Spleen (tissue), 11 donors: ENCODE measurements at regions not wholly inside any gene's neighbourhood (a gene's known extent, or its start where the extent isn't known, plus 50 kb on each side); places are given as distances from the start of the nearest gene placed in this dataset.

Experiments
- DNase-seq: peaks from one replicate; pipeline ENCODE4 v3.0.0-alpha.2; 2020
- H3K27ac ChIP-seq, 8 donors: fragments of 200-600 bp; sonication (generic) in 7 of 8; 1 replicate in 4 of 8; 2 replicates in 4 of 8; pipeline versions ENCODE4 v1.5.0 to v1.8.0; 2016 to 2021; ENCODE audit warnings: inconsistent platforms in 4 of 8, mild to moderate bottlenecking in 4 of 8, moderate library complexity in 1 of 8
- H3K27me3 ChIP-seq, 7 donors: fragments of 200-600 bp; sonication (generic) in 6 of 7; replicated peaks in 1 of 7; 1 replicate in 4 of 7; 2 replicates in 3 of 7; pipeline versions ENCODE4 v1.5.0 to v1.8.0; 2016 to 2021; ENCODE audit warnings: inconsistent platforms in 3 of 7, mild to moderate bottlenecking in 1 of 7
- H3K36me3 ChIP-seq, 6 donors: fragments of 200-600 bp; sonication (generic) in 5 of 6; 1 replicate in 4 of 6; 2 replicates in 2 of 6; pipeline versions ENCODE4 v1.5.0 to v1.8.0; 2016 to 2021; ENCODE audit warnings: inconsistent platforms in 2 of 6
- H3K4me1 ChIP-seq, 6 donors: fragments of 200-600 bp; sonication (generic) in 5 of 6; 1 replicate in 3 of 6; 2 replicates in 3 of 6; pipeline versions ENCODE4 v1.5.0 to v1.8.0; 2016 to 2021; ENCODE audit warnings: inconsistent platforms in 3 of 6
- H3K4me3 ChIP-seq, 8 donors: fragments of 200-600 bp; sonication (generic) in 7 of 8; 1 replicate in 4 of 8; 2 replicates in 4 of 8; pipeline versions ENCODE4 v1.5.0 to v1.8.0; 2016 to 2021; ENCODE audit warnings: inconsistent platforms in 4 of 8, mild to moderate bottlenecking in 4 of 8, moderate library complexity in 2 of 8
- H3K9me3 ChIP-seq, 8 donors: fragments of 200-600 bp; sonication (generic) in 7 of 8; 1 replicate in 4 of 8; 2 replicates in 4 of 8; pipeline versions ENCODE4 v1.5.0 to v1.8.0; 2016 to 2021; ENCODE audit warnings: inconsistent platforms in 4 of 8
- CTCF ChIP-seq, 11 experiments: fragments of 200-600 bp in 7 of 11; fragments of 450-650 bp in 4 of 11; sonication (generic) in 4 of 11; IDR thresholded peaks in 8 of 11; conservative IDR thresholded peaks in 3 of 11; 1 replicate in 7 of 11; 2 replicates in 4 of 11; pipeline versions ENCODE4 v1.4.0 to v1.8.0; 2016 to 2021; ENCODE audit warnings: antibody characterized with exemption in 11 of 11, inconsistent platforms in 4 of 11, mild to moderate bottlenecking in 1 of 11
- POLR2A ChIP-seq, 3 donors: fragments of 450-650 bp; IDR thresholded peaks; one replicate each; pipeline ENCODE4 v1.5.1; 2017; ENCODE audit warnings: antibody characterized with exemption in 3 of 3, mild to moderate bottlenecking in 1 of 3
- POLR2AphosphoS5 ChIP-seq, 3 donors: sonication (generic); formaldehyde crosslinking; IDR thresholded peaks; one replicate each; pipeline ENCODE4 v1.5.1; 2017; ENCODE audit warnings: antibody characterized with exemption in 3 of 3
- WGBS, 5 donors: extraction: QIAGEN DNeasy Blood & Tissue Kit in 3 of 5; methylation state at CpG; one replicate each; pipeline versions ENCODE4 v1.1.5 to v1.1.7; 2013 to 2018; 5-methylcytosine and 5-hydroxymethylcytosine counted together
- intact Hi-C: fragments of 100-400 bp; cut with DNase I; formaldehyde crosslinking; loops from one replicate; pipeline ENCODE4 v1.15.0; 2023; ENCODE audit warnings: low total_unique reads
- donor health status: healthy with polysubstance abuse.
- donor health status: DM: no; HTN: no; CAD: no; lungs with moderate emphysema.
- donor health status: DM: no; HTN: no; CAD: no.
- donor health status: Bipolar disorder and iron deficiency.
- donor health status: healthy.
- donor health status: DM: no; HTN: no; CAD: no.
- donor health status: DM: yes; HTN: yes; CAD: no.

DNA sequence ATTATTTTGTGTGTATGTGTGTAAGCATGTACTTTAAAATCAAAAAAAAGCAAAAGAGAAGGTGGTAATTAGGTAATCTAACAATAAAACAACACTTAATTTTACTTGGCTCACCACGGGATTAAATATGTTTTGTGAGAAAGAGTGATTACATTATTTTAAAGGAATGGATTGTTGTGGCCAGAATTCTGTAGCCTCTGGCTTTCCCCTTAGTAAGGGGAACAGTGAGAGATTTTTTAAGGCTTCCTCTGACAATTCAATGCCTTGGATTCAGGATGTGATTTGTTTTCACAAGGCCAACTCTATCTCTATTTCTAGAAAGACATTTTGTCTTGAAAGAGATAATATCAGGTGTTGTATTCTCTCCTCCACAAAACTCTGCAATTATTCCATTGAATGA is 560.3 kb upstream of the CDH8 start:
- Histone ChIP-seq H3K4me3 (no peak overlapping the region), H3K4me1 (no peaks in the 10 kb centered on the region), H3K27ac (no peak overlapping the region), H3K27me3 (no peaks in the 10 kb centered on the region), H3K9me3 (peaks cover 0 to 2% (median 0%) of the 10 kb centered on the region in 8 donors), H3K36me3 (no peaks in the 10 kb centered on the region)
- WGBS, 5 donors, result 12 to 19% (median 14%) methylated on average over 1 of the region's 1 CpG
- TF ChIP-seq POLR2AphosphoS5 (IDR thresholded peaks at IDR 0.05) (no peak), CTCF (IDR thresholded peaks at IDR 0.05 in 8 of 11, conservative IDR thresholded peaks at IDR 0.05 in 3 of 11) (no peak), POLR2A (IDR thresholded peaks at IDR 0.05) (no peak)
- intact Hi-C loops, result no loop called here
- DNase-seq, result no peak

DNA sequence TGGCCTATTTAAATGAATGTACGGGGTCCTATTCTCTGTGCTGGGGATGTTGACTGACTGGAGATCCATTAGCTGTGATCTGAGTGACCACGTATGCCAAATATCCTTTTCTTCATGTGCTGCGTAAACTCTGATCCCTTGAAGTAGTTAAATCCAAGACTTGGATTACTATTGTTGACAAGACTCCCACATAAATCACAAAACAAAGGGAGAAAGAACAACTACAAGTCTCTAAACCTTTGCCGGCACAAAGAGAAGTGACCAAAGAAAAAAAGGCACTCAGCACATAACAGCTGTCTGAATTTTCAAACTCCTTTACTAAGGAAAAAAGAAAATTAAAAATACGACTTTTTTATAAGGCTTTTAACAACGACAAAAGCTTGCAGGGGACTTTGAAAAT is 559.9 kb upstream of the CDH8 start:
- Histone ChIP-seq H3K27ac (no peak overlapping the region), H3K4me3 (no peak overlapping the region), H3K9me3 (peaks cover 0 to 7% (median 0%) of the 10 kb centered on the region in 8 donors), H3K27me3 (no peaks in the 10 kb centered on the region), H3K4me1 (no peaks in the 10 kb centered on the region), H3K36me3 (no peaks in the 10 kb centered on the region)
- no peak for TF ChIP-seq CTCF (IDR thresholded peaks at IDR 0.05 in 8 of 11, conservative IDR thresholded peaks at IDR 0.05 in 3 of 11)
- TF ChIP-seq POLR2A (IDR thresholded peaks at IDR 0.05), result no peak
- TF ChIP-seq POLR2AphosphoS5 (IDR thresholded peaks at IDR 0.05), result no peak
- DNase-seq, result no peak
- 50 to 53% (median 52%) methylated on average over 6 of the region's 6 CpGs for WGBS, 5 donors
- intact Hi-C loops, result no loop called here

GRCh38 chr16:62586128-62586862 is 550.1 kb upstream of the CDH8 start:
- no peak for DNase-seq
- Histone ChIP-seq H3K4me1 (no peaks in the 10 kb centered on the region), H3K36me3 (no peaks in the 10 kb centered on the region), H3K4me3 (no peak overlapping the region), H3K9me3 (peaks cover 0 to 18% (median 4%) of the 10 kb centered on the region in 8 donors), H3K27ac (no peak overlapping the region), H3K27me3 (no peaks in the 10 kb centered on the region)
- WGBS, 5 donors, result 60 to 75% (median 66%) methylated on average over 3 of the region's 3 CpGs
- TF ChIP-seq POLR2AphosphoS5 (IDR thresholded peaks at IDR 0.05) (no peak), POLR2A (IDR thresholded peaks at IDR 0.05) (no peak), CTCF (IDR thresholded peaks at IDR 0.05 in 8 of 11, conservative IDR thresholded peaks at IDR 0.05 in 3 of 11) (no peak)
- intact Hi-C loops, result no loop called here

DNA sequence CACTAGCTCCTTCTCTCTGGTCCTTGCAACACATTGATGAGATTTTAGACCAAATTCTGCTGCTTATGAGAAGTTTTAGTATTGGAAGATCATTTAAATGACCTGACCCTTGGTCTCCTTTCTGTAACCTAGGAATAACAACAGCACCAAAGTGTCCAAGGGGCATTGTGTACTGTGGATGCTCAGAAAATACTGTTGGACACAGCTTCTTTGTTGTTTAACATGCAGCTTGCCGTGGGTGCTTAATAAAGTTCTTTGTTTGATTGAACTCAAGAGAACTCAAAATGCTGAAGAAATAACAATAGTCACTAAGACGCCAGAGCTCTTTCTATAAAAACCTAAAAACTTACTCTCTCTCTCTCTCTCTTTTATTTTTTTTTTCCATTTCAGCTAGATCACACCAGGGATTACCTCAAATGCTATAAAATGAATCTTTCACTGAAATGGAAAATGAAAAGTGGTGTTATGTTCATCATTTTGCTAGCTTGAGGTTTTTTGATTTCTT is 548.9 kb upstream of the CDH8 start:
- 79 to 88% (median 84%) methylated on average over 2 of the region's 2 CpGs for WGBS, 5 donors
- Histone ChIP-seq H3K27ac (no peak overlapping the region), H3K27me3 (no peaks in the 10 kb centered on the region), H3K4me3 (no peak overlapping the region), H3K9me3 (peaks cover 0 to 18% (median 4%) of the 10 kb centered on the region in 8 donors), H3K36me3 (no peaks in the 10 kb centered on the region), H3K4me1 (no peaks in the 10 kb centered on the region)
- DNase-seq, result no peak
- intact Hi-C loops, result no loop called here
- TF ChIP-seq POLR2AphosphoS5 (IDR thresholded peaks at IDR 0.05) (no peak), POLR2A (IDR thresholded peaks at IDR 0.05) (no peak), CTCF (IDR thresholded peaks at IDR 0.05 in 8 of 11, conservative IDR thresholded peaks at IDR 0.05 in 3 of 11) (no peak)
